ENCODE measurements at regions not wholly inside any gene's neighbourhood (a gene's known extent, or its start where the extent isn't known, plus 50 kb on each side); places are given as distances from the start of the nearest gene placed in this dataset.

DNA sequence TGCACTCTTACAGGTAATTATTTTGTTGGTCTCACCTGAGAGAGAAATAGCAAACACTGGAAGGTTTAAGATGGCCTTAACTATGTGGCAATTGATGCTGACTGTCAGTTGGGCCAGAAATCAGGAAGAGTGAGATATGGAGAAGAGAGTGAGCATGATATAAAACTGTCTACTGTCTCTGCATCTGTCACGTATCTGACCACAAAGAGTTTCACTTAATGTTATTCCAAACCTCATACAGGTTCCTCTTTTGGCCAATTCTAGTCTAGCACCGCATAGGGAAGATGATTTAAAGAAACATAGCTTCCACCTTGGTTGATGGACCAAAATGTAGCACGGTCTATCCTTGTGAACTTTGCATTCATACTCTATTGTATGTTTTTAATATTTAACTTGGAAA lies 381.0 kb upstream of the BOD1L1 start:
- DNase-seq (ENCODE audit: low spot score): no peak
- no peak for TF ChIP-seq CTCF (IDR thresholded peaks at IDR 0.05; ENCODE audit: borderline replicate concordance, control extremely low read depth, extremely low read depth, insufficient read depth, missing control alignments)
- in situ Hi-C loops (cut with MboI; ENCODE audit: low sequenced_read_pairs, unreplicated experiment): no loop called here

GRCh38 chr4:14018191-14018853 lies 390.8 kb upstream of the BOD1L1 start:
- TF ChIP-seq CTCF (IDR thresholded peaks at IDR 0.05; ENCODE audit: borderline replicate concordance, control extremely low read depth, extremely low read depth, insufficient read depth, missing control alignments): no peak
- DNase-seq (ENCODE audit: low spot score): no peak
- in situ Hi-C loops (cut with MboI; ENCODE audit: low sequenced_read_pairs, unreplicated experiment): no loop called here

DNA sequence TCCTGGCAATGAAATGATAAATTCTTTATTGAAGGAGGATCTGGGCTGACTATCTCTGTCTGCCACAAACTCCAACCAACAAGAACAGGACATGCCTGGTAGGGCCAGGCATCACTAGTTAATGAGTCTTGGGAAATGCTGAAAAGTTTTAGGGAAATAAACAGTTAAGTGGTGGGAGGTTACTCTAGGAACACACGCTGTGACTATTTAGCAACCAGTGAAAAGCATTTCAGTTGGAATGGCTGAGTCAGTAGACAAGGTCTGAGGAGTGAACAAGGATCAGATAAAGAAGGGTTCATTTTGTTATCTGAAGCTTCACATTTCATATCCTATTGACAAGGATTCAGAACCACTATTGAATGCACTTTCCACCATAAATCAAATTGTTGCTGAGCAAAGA lies 394.9 kb upstream of the BOD1L1 start:
- no peak for DNase-seq (ENCODE audit: low spot score)
- TF ChIP-seq CTCF (IDR thresholded peaks at IDR 0.05; ENCODE audit: borderline replicate concordance, control extremely low read depth, extremely low read depth, insufficient read depth, missing control alignments): no peak
- in situ Hi-C loops (cut with MboI; ENCODE audit: low sequenced_read_pairs, unreplicated experiment): no loop called here

GRCh38 chr4:14023036-14023435 lies 395.5 kb upstream of the BOD1L1 start:
- DNase-seq (ENCODE audit: low spot score): no peak
- TF ChIP-seq CTCF (IDR thresholded peaks at IDR 0.05; ENCODE audit: borderline replicate concordance, control extremely low read depth, extremely low read depth, insufficient read depth, missing control alignments): no peak
- in situ Hi-C loops (cut with MboI; ENCODE audit: low sequenced_read_pairs, unreplicated experiment): no loop called here

GRCh38 chr4:14023896-14024295 lies 396.4 kb upstream of the BOD1L1 start:
- no peak for TF ChIP-seq CTCF (IDR thresholded peaks at IDR 0.05; ENCODE audit: borderline replicate concordance, control extremely low read depth, extremely low read depth, insufficient read depth, missing control alignments)
- in situ Hi-C loops (cut with MboI; ENCODE audit: low sequenced_read_pairs, unreplicated experiment): no loop called here

DNA sequence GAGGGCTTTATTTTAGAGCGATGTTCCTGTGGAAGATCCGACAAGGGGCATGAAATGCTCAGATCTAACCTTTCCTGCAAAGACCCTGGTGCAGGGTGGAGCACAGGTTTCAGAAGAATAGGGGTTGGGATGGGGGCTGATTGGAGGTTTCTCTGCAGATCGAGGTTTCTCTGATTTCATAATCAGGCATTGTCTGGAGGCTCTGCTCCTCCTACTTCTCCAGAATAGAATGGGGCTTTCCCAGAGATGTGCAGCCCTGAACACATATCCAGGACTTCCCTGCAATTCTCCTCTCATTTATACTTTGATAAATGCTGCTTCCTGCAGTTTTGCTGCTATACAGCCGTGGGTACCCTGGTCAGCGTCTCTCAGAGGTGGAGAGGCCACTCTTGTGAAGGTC lies 397.6 kb upstream of the BOD1L1 start:
- DNase-seq (ENCODE audit: low spot score): no peak

More at GRCh38 chr4:14023896-14024295, 396.4 kb upstream of the BOD1L1 start:
- no peak for DNase-seq (ENCODE audit: low spot score)

More for the DNA sequence above, 397.6 kb upstream of the BOD1L1 start:
- in situ Hi-C loops (cut with MboI; ENCODE audit: low sequenced_read_pairs, unreplicated experiment): no loop called here
- TF ChIP-seq CTCF (IDR thresholded peaks at IDR 0.05; ENCODE audit: borderline replicate concordance, control extremely low read depth, extremely low read depth, insufficient read depth, missing control alignments): no peak
